ENCODE measurements at regions not wholly inside any gene's neighbourhood (a gene's known extent, or its start where the extent isn't known, plus 50 kb on each side); places are given as distances from the start of the nearest gene placed in this dataset.

- H3K9me3 ChIP-seq (ENCODE audit: insufficient read depth, low read depth, low read length) = no peaks in the 10 kb centered on the region
- H3K4me1 ChIP-seq (ENCODE audit: insufficient read depth, low read length, poor library complexity, severe bottlenecking) = no peaks in the 10 kb centered on the region
- H2AFZ ChIP-seq (ENCODE audit: low read length) = no peak overlapping the region
- H3K79me2 ChIP-seq (ENCODE audit: insufficient read depth, low read length) = no peaks in the 10 kb centered on the region
- H3K36me3 ChIP-seq (ENCODE audit: insufficient read depth, low read length) = no peaks in the 10 kb centered on the region
- no peaks in the 10 kb centered on the region for H3F3A ChIP-seq (ENCODE audit: low read depth)
- TF ChIP-seq CTCF (conservative IDR thresholded peaks at IDR 0.05; ENCODE audit: low read length) (no peak), EZH2phosphoT487 (IDR thresholded peaks at IDR 0.05; ENCODE audit: borderline replicate concordance) (no peak)
- no peaks in the 10 kb centered on the region for H4K20me1 ChIP-seq (ENCODE audit: insufficient read depth, low read length, poor library complexity, severe bottlenecking)
- H3K4me2 ChIP-seq (ENCODE audit: low read depth, low read length, poor library complexity, severe bottlenecking) = no peak overlapping the region
- no peak overlapping the region for H3K4me3 ChIP-seq (ENCODE audit: low read length, poor library complexity, severe bottlenecking)
- H3K27me3 ChIP-seq (ENCODE audit: insufficient read depth, low read length, poor library complexity, severe bottlenecking) = no peaks in the 10 kb centered on the region
- no peak overlapping the region for H3K9ac ChIP-seq (ENCODE audit: low read depth, low read length, poor library complexity, severe bottlenecking)
- H3K9me2 ChIP-seq (replicated peaks; ENCODE audit: low read depth, low read length) = no peaks in the 10 kb centered on the region
Measured at GRCh38 chr13:52950436-52950956, 78.1 kb upstream of the OLFM4 start.

GRCh38 chr13:52949742-52950141, 78.9 kb upstream of the OLFM4 start:
- Histone ChIP-seq H3F3A (ENCODE audit: low read depth) (no peaks in the 10 kb centered on the region), H4K20me1 (ENCODE audit: insufficient read depth, low read length, poor library complexity, severe bottlenecking) (no peaks in the 10 kb centered on the region), H3K36me3 (ENCODE audit: insufficient read depth, low read length) (no peaks in the 10 kb centered on the region), H3K9me3 (ENCODE audit: insufficient read depth, low read depth, low read length) (no peaks in the 10 kb centered on the region), H3K79me2 (ENCODE audit: insufficient read depth, low read length) (no peaks in the 10 kb centered on the region), H3K9me2 (replicated peaks; ENCODE audit: low read depth, low read length) (no peaks in the 10 kb centered on the region), H3K4me3 (ENCODE audit: low read length, poor library complexity, severe bottlenecking) (no peak overlapping the region), H3K27me3 (ENCODE audit: insufficient read depth, low read length, poor library complexity, severe bottlenecking) (no peaks in the 10 kb centered on the region), H3K9ac (ENCODE audit: low read depth, low read length, poor library complexity, severe bottlenecking) (no peak overlapping the region), H3K4me2 (ENCODE audit: low read depth, low read length, poor library complexity, severe bottlenecking) (no peak overlapping the region), H2AFZ (ENCODE audit: low read length) (no peak overlapping the region), H3K4me1 (ENCODE audit: insufficient read depth, low read length, poor library complexity, severe bottlenecking) (no peaks in the 10 kb centered on the region)
- TF ChIP-seq EZH2phosphoT487 (IDR thresholded peaks at IDR 0.05; ENCODE audit: borderline replicate concordance) (no peak), CTCF (conservative IDR thresholded peaks at IDR 0.05; ENCODE audit: low read length) (no peak)

GRCh38 chr13:52949044-52949443, 79.6 kb upstream of the OLFM4 start:
- no peak overlapping the region for H3K4me2 ChIP-seq (ENCODE audit: low read depth, low read length, poor library complexity, severe bottlenecking)
- no peaks in the 10 kb centered on the region for H3K9me3 ChIP-seq (ENCODE audit: insufficient read depth, low read depth, low read length)
- no peaks in the 10 kb centered on the region for H3K36me3 ChIP-seq (ENCODE audit: insufficient read depth, low read length)
- H3K9me2 ChIP-seq (replicated peaks; ENCODE audit: low read depth, low read length) = no peaks in the 10 kb centered on the region
- H2AFZ ChIP-seq (ENCODE audit: low read length) = no peak overlapping the region
- no peaks in the 10 kb centered on the region for H3F3A ChIP-seq (ENCODE audit: low read depth)
- H3K79me2 ChIP-seq (ENCODE audit: insufficient read depth, low read length) = no peaks in the 10 kb centered on the region
- H3K4me1 ChIP-seq (ENCODE audit: insufficient read depth, low read length, poor library complexity, severe bottlenecking) = no peaks in the 10 kb centered on the region
- H3K9ac ChIP-seq (ENCODE audit: low read depth, low read length, poor library complexity, severe bottlenecking) = no peak overlapping the region
- H3K4me3 ChIP-seq (ENCODE audit: low read length, poor library complexity, severe bottlenecking) = no peak overlapping the region
- TF ChIP-seq EZH2phosphoT487 (IDR thresholded peaks at IDR 0.05; ENCODE audit: borderline replicate concordance) (no peak), CTCF (conservative IDR thresholded peaks at IDR 0.05; ENCODE audit: low read length) (no peak)
- no peaks in the 10 kb centered on the region for H4K20me1 ChIP-seq (ENCODE audit: insufficient read depth, low read length, poor library complexity, severe bottlenecking)
- no peaks in the 10 kb centered on the region for H3K27me3 ChIP-seq (ENCODE audit: insufficient read depth, low read length, poor library complexity, severe bottlenecking)

All from Loucy (cell line).